K562 (cell line): ENCODE measurements at regions not wholly inside any gene's neighbourhood (a gene's known extent, or its start where the extent isn't known, plus 50 kb on each side); places are given as distances from the start of the nearest gene placed in this dataset.
"Not testable (repeated sequence)": the region's sequence is repeated elsewhere in the genome, so short reads cannot be mapped to it uniquely, and the experiment has no call there.

ENCODE experiments used
- CTCF ChIP-seq, 3 experiments: IDR thresholded peaks in 2 of 3; conservative IDR thresholded peaks in 1 of 3; 2 replicates each; pipeline ENCODE4 v1.5.1; 2011 to 2012; ENCODE audit warnings: low read length in 3 of 3, mild to moderate bottlenecking in 3 of 3, control low read depth in 2 of 3, improper control_type of control experiment in 1 of 3, inconsistent platforms in 1 of 3, low read depth in 1 of 3, mixed read lengths in 1 of 3, moderate library complexity in 1 of 3; ENCODE audit not compliant: insufficient read depth in 2 of 3
- HNRNPLL ChIP-seq: fragments of 200-400 bp; formaldehyde crosslinking; IDR thresholded peaks from 2 replicates; pipeline ENCODE4 v1.6.1; 2017; ENCODE audit warnings: low read length, low read depth, mild to moderate bottlenecking; ENCODE audit not compliant: poor library complexity, severe bottlenecking
- KAT8 ChIP-seq: fragments of 450-650 bp; IDR thresholded peaks from 2 replicates; pipeline ENCODE4 v1.6.1; 2016; ENCODE audit warnings: low read depth, mild to moderate bottlenecking
- KLF10 ChIP-seq: fragments of 250-450 bp; sonication (Bioruptor Pico); IDR thresholded peaks from 2 replicates; pipeline ENCODE4 v1.6.1; 2021; ENCODE audit warnings: matching md5 sums
- NCOA4 ChIP-seq: fragments of 450-650 bp; IDR thresholded peaks from 2 replicates; pipeline ENCODE4 v1.6.1; 2018; ENCODE audit warnings: mild to moderate bottlenecking; ENCODE audit not compliant: partially characterized antibody
- POLR2AphosphoS5 ChIP-seq: IDR thresholded peaks from 2 replicates; pipeline ENCODE4 v1.6.1; 2011; ENCODE audit warnings: mild to moderate bottlenecking, low read depth, low read length, moderate library complexity; ENCODE audit not compliant: control insufficient read depth, insufficient read depth
- SP1 ChIP-seq: sonication (generic); formaldehyde crosslinking; IDR thresholded peaks from 2 replicates; pipeline ENCODE4 v1.8.1; 2022; ENCODE audit warnings: mild to moderate bottlenecking, missing genetic modification reagents
- ZNF217 ChIP-seq: sonication (generic); formaldehyde crosslinking; IDR thresholded peaks from 2 replicates; pipeline ENCODE4 v1.8.0; 2022; ENCODE audit warnings: mild to moderate bottlenecking, missing genetic modification reagents
- ZNF561 ChIP-seq: fragments of 450-650 bp; formaldehyde crosslinking; conservative IDR thresholded peaks from 2 replicates; pipeline ENCODE4 v1.4.0; 2020; ENCODE audit warnings: mild to moderate bottlenecking, moderate library complexity

GRCh38 chr11:3499198-3499597, 120.3 kb upstream of the ZNF195 start:
- not testable (repeated sequence) for TF ChIP-seq CTCF (IDR thresholded peaks at IDR 0.05 in 2 of 3, conservative IDR thresholded peaks at IDR 0.05 in 1 of 3; ENCODE audit: insufficient read depth in 2 of 3, low read depth in 1 of 3, low read length in 3 of 3); HNRNPLL; ZNF217 (CRISPR knock-in tag); NCOA4; SP1 (CRISPR knock-in tag); ZNF561 (CRISPR knock-in tag); POLR2AphosphoS5; KLF10 (CRISPR knock-in tag); KAT8
